ENCODE measurements at regions not wholly inside any gene's neighbourhood (a gene's known extent, or its start where the extent isn't known, plus 50 kb on each side); places are given as distances from the start of the nearest gene placed in this dataset.

DNA sequence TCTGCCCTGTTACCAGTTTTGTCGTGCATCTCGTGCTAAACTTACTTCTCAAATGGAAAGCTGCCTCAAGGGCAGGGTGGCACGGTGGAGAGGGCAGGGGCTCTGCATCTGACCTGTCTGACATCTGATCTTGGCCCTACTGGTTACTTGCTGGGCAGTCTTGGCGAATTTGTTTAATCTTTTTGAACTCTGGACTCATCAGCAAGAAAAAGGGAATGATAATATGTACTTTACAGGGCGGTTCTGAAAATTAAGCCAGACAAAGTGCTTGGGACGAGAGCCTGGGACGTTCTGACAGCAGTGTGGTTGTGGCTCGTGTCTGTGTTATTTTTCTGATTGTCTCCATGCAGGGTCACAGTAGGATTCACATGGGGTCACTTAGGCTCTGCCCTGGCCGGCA is 659.3 kb downstream of the VRK1 start:
- H3K36me3 ChIP-seq (ENCODE audit: control insufficient read depth in 1 of 2, insufficient read depth in 2 of 2, low read length in 2 of 2), result no peaks in the 10 kb centered on the region
- H4K91ac ChIP-seq (ENCODE audit: low read depth, low read length), result no peak overlapping the region
- H3K4ac ChIP-seq (ENCODE audit: low read depth, low read length), result no peak overlapping the region
- H3K27ac ChIP-seq (ENCODE audit: low read depth, low read length), result no peak overlapping the region
- no peak overlapping the region for H3K23ac ChIP-seq (ENCODE audit: low read length)
- H2BK120ac ChIP-seq (ENCODE audit: insufficient read depth, low read length, poor library complexity), result no peak overlapping the region
- H3K9ac ChIP-seq (ENCODE audit: low read length), result no peak overlapping the region
- H4K8ac ChIP-seq (ENCODE audit: low read depth, low read length), result no peak overlapping the region
- no peak overlapping the region for H2AK5ac ChIP-seq (ENCODE audit: low read length)
- no peak overlapping the region for H2BK12ac ChIP-seq (ENCODE audit: low read length)
- no peak overlapping the region for H3K4me3 ChIP-seq (ENCODE audit: low read depth, low read length)
- H3K79me1 ChIP-seq (ENCODE audit: low read length), result no peaks in the 10 kb centered on the region
- no peak overlapping the region for H2BK5ac ChIP-seq (ENCODE audit: low read depth, low read length, poor library complexity)
- no peak overlapping the region for H3K4me2 ChIP-seq (ENCODE audit: low read length)
- no peak overlapping the region for H3K14ac ChIP-seq (ENCODE audit: low read length)
- H2AFZ ChIP-seq (ENCODE audit: insufficient read depth, low read length, poor library complexity), result no peak overlapping the region
- H3K79me2 ChIP-seq (ENCODE audit: control insufficient read depth, insufficient read depth, low read length, poor library complexity), result no peaks in the 10 kb centered on the region
- no peak for DNase-seq
- H3K18ac ChIP-seq (ENCODE audit: low read length), result no peak overlapping the region
- WGBS (ENCODE audit: extremely low coverage, insufficient coverage, insufficient read length), result no CpG with 5 or more reads among the region's 9 CpGs
- no peaks in the 10 kb centered on the region for H3K9me3 ChIP-seq (ENCODE audit: insufficient read depth, low read depth, low read length)
- H3K27me3 ChIP-seq (ENCODE audit: insufficient read depth, low read length), result no peaks in the 10 kb centered on the region
- H3K4me1 ChIP-seq (ENCODE audit: control insufficient read depth in 1 of 2, insufficient read depth in 2 of 2, low read length in 2 of 2), result peaks cover 4 to 9% of the 10 kb centered on the region in 2 experiments
- H4K12ac ChIP-seq (ENCODE audit: low read depth, low read length), result no peak overlapping the region

- no peak overlapping the region for H2AK5ac ChIP-seq (ENCODE audit: low read length)
- no peak overlapping the region for H2AFZ ChIP-seq (ENCODE audit: insufficient read depth, low read length, poor library complexity)
- no peak overlapping the region for H2BK5ac ChIP-seq (ENCODE audit: low read depth, low read length, poor library complexity)
- H3K27me3 ChIP-seq (ENCODE audit: insufficient read depth, low read length), result no peaks in the 10 kb centered on the region
- H3K9ac ChIP-seq (ENCODE audit: low read length), result no peak overlapping the region
- no peak overlapping the region for H4K91ac ChIP-seq (ENCODE audit: low read depth, low read length)
- no peak overlapping the region for H3K18ac ChIP-seq (ENCODE audit: low read length)
- H3K4me2 ChIP-seq (ENCODE audit: low read length), result no peak overlapping the region
- H4K12ac ChIP-seq (ENCODE audit: low read depth, low read length), result no peak overlapping the region
- no peaks in the 10 kb centered on the region for H3K9me3 ChIP-seq (ENCODE audit: insufficient read depth, low read depth, low read length)
- no peak overlapping the region for H4K8ac ChIP-seq (ENCODE audit: low read depth, low read length)
- no peaks in the 10 kb centered on the region for H3K79me1 ChIP-seq (ENCODE audit: low read length)
- H2BK12ac ChIP-seq (ENCODE audit: low read length), result no peak overlapping the region
- no CpG with 5 or more reads among the region's 4 CpGs for WGBS (ENCODE audit: extremely low coverage, insufficient coverage, insufficient read length)
- H3K4me1 ChIP-seq (ENCODE audit: control insufficient read depth in 1 of 2, insufficient read depth in 2 of 2, low read length in 2 of 2), result peaks cover 4 to 9% of the 10 kb centered on the region in 2 experiments
- no peaks in the 10 kb centered on the region for H3K36me3 ChIP-seq (ENCODE audit: control insufficient read depth in 1 of 2, insufficient read depth in 2 of 2, low read length in 2 of 2)
- no peak overlapping the region for H3K4ac ChIP-seq (ENCODE audit: low read depth, low read length)
- H3K79me2 ChIP-seq (ENCODE audit: control insufficient read depth, insufficient read depth, low read length, poor library complexity), result no peaks in the 10 kb centered on the region
- no peak overlapping the region for H3K14ac ChIP-seq (ENCODE audit: low read length)
- H2BK120ac ChIP-seq (ENCODE audit: insufficient read depth, low read length, poor library complexity), result no peak overlapping the region
- H3K23ac ChIP-seq (ENCODE audit: low read length), result no peak overlapping the region
- H3K4me3 ChIP-seq (ENCODE audit: low read depth, low read length), result no peak overlapping the region
- DNase-seq, result peak in 1 of 2 donors; percentile 13
- H3K27ac ChIP-seq (ENCODE audit: low read depth, low read length), result no peak overlapping the region
Measured at GRCh38 chr14:97456958-97457357, 659.8 kb downstream of the VRK1 start.

GRCh38 chr14:97457575-97458085 is 660.4 kb downstream of the VRK1 start:
- Histone ChIP-seq H3K79me1 (ENCODE audit: low read length) (no peaks in the 10 kb centered on the region), H2AFZ (ENCODE audit: insufficient read depth, low read length, poor library complexity) (no peak overlapping the region), H3K36me3 (ENCODE audit: control insufficient read depth in 1 of 2, insufficient read depth in 2 of 2, low read length in 2 of 2) (no peaks in the 10 kb centered on the region), H4K8ac (ENCODE audit: low read depth, low read length) (no peak overlapping the region), H3K18ac (ENCODE audit: low read length) (no peak overlapping the region), H3K4ac (ENCODE audit: low read depth, low read length) (no peak overlapping the region), H3K4me2 (ENCODE audit: low read length) (no peak overlapping the region), H3K23ac (ENCODE audit: low read length) (no peak overlapping the region), H3K27ac (ENCODE audit: low read depth, low read length) (no peak overlapping the region), H2BK12ac (ENCODE audit: low read length) (no peak overlapping the region), H3K9ac (ENCODE audit: low read length) (no peak overlapping the region), H2BK120ac (ENCODE audit: insufficient read depth, low read length, poor library complexity) (no peak overlapping the region), H3K9me3 (ENCODE audit: insufficient read depth, low read depth, low read length) (no peaks in the 10 kb centered on the region), H3K27me3 (ENCODE audit: insufficient read depth, low read length) (no peaks in the 10 kb centered on the region), H3K14ac (ENCODE audit: low read length) (no peak overlapping the region), H3K4me3 (ENCODE audit: low read depth, low read length) (no peak overlapping the region), H3K79me2 (ENCODE audit: control insufficient read depth, insufficient read depth, low read length, poor library complexity) (no peaks in the 10 kb centered on the region), H4K12ac (ENCODE audit: low read depth, low read length) (no peak overlapping the region), H4K91ac (ENCODE audit: low read depth, low read length) (no peak overlapping the region), H2BK5ac (ENCODE audit: low read depth, low read length, poor library complexity) (no peak overlapping the region), H3K4me1 (ENCODE audit: control insufficient read depth in 1 of 2, insufficient read depth in 2 of 2, low read length in 2 of 2) (peaks cover 4 to 9% of the 10 kb centered on the region in 2 experiments), H2AK5ac (ENCODE audit: low read length) (no peak overlapping the region)
- WGBS (ENCODE audit: extremely low coverage, insufficient coverage, insufficient read length), result no CpG with 5 or more reads among the region's 16 CpGs
- peak; percentile 40 to 67 for DNase-seq

DNA sequence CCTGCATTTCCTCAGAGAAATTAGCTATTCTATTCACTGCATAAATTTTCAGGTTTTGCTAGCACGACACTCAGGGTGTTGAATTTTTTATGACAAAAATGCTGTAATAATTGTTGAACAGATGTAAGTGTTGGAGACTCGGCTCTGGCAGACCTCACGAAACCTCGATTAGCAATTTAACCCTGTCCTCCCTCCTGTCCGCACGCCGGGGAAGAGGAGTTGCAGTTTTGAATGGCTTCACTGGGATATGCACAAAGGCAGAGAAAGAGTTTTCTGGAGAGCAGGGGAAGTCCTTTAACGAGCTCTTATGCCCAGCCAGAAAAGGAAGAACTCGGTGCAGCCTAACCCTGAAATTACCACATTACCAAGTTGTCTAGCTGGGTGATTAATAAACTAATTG is 661.1 kb downstream of the VRK1 start:
- Histone ChIP-seq H3K4me2 (ENCODE audit: low read length) (peak overlapping the region; percentile 74), H3K79me1 (ENCODE audit: low read length) (no peaks in the 10 kb centered on the region), H3K27me3 (ENCODE audit: insufficient read depth, low read length) (no peaks in the 10 kb centered on the region), H2AFZ (ENCODE audit: insufficient read depth, low read length, poor library complexity) (peak overlapping the region; percentile 14), H3K14ac (ENCODE audit: low read length) (no peak overlapping the region), H4K12ac (ENCODE audit: low read depth, low read length) (no peak overlapping the region), H3K9me3 (ENCODE audit: insufficient read depth, low read depth, low read length) (no peaks in the 10 kb centered on the region), H3K27ac (ENCODE audit: low read depth, low read length) (no peak overlapping the region), H3K18ac (ENCODE audit: low read length) (no peak overlapping the region), H3K4me1 (ENCODE audit: control insufficient read depth in 1 of 2, insufficient read depth in 2 of 2, low read length in 2 of 2) (peaks cover 4 to 9% of the 10 kb centered on the region in 2 experiments), H3K36me3 (ENCODE audit: control insufficient read depth in 1 of 2, insufficient read depth in 2 of 2, low read length in 2 of 2) (no peaks in the 10 kb centered on the region), H2BK5ac (ENCODE audit: low read depth, low read length, poor library complexity) (no peak overlapping the region), H3K4me3 (ENCODE audit: low read depth, low read length) (no peak overlapping the region), H2BK12ac (ENCODE audit: low read length) (no peak overlapping the region), H3K4ac (ENCODE audit: low read depth, low read length) (no peak overlapping the region), H3K9ac (ENCODE audit: low read length) (no peak overlapping the region), H2AK5ac (ENCODE audit: low read length) (no peak overlapping the region), H2BK120ac (ENCODE audit: insufficient read depth, low read length, poor library complexity) (no peak overlapping the region), H3K79me2 (ENCODE audit: control insufficient read depth, insufficient read depth, low read length, poor library complexity) (no peaks in the 10 kb centered on the region), H4K8ac (ENCODE audit: low read depth, low read length) (no peak overlapping the region), H4K91ac (ENCODE audit: low read depth, low read length) (no peak overlapping the region), H3K23ac (ENCODE audit: low read length) (no peak overlapping the region)
- DNase-seq, result no peak
- no CpG with 5 or more reads among the region's 9 CpGs for WGBS (ENCODE audit: extremely low coverage, insufficient coverage, insufficient read length)
